Type B pancreatic cell (in vitro differentiated cells): ENCODE measurements at regions not wholly inside any gene's neighbourhood (a gene's known extent, or its start where the extent isn't known, plus 50 kb on each side); places are given as distances from the start of the nearest gene placed in this dataset.
"Not testable (repeated sequence)": the region's sequence is repeated elsewhere in the genome, so short reads cannot be mapped to it uniquely, and the experiment has no call there.

Experiments
- DNase-seq: peaks from one replicate; pipeline ENCODE4 v3.0.0; 2021; ENCODE audit warnings: mixed read lengths; ENCODE audit not compliant: unreplicated experiment; ENCODE audit errors: extremely low spot score
- H3K27ac Mint-ChIP-seq: 2 replicates; pipeline ENCODE4 v1.8.0; 2021; ENCODE audit warnings: mild to moderate bottlenecking, mixed read lengths
- H3K27me3 Mint-ChIP-seq: 2 replicates; pipeline ENCODE4 v1.8.0; 2021; ENCODE audit warnings: mixed read lengths
- H3K36me3 Mint-ChIP-seq: 2 replicates; pipeline ENCODE4 v1.8.0; 2021; ENCODE audit warnings: mixed read lengths
- H3K4me1 Mint-ChIP-seq: one replicate; pipeline ENCODE4 v1.8.0; 2021; ENCODE audit warnings: mixed read lengths; ENCODE audit not compliant: unreplicated experiment
- H3K4me3 Mint-ChIP-seq: 2 replicates; pipeline ENCODE4 v1.8.0; 2021; ENCODE audit warnings: mild to moderate bottlenecking, mixed read lengths
- H3K9me3 Mint-ChIP-seq: 2 replicates; pipeline ENCODE4 v1.8.0; 2021; ENCODE audit warnings: mixed read lengths
- CTCF ChIP-seq: fragments of 200-600 bp; sonication (generic); conservative IDR thresholded peaks from 2 replicates; pipeline ENCODE4 v1.5.0; 2021; ENCODE audit warnings: antibody characterized with exemption, mild to moderate bottlenecking

- no peak for DNase-seq
- no peaks in the 10 kb centered on the region for H3K27me3 Mint-ChIP-seq
- TF ChIP-seq CTCF = no peak
- no peaks in the 10 kb centered on the region for H3K36me3 Mint-ChIP-seq
- H3K4me3 Mint-ChIP-seq = no peak overlapping the region
- H3K27ac Mint-ChIP-seq = no peak overlapping the region
- no peaks in the 10 kb centered on the region for H3K4me1 Mint-ChIP-seq
- H3K9me3 Mint-ChIP-seq = no peaks in the 10 kb centered on the region
These were observed 614.4 kb upstream of the GYPC start for GRCh38 chr2:126041391-126042047.

- Mint-ChIP-seq H3K27me3 (no peaks in the 10 kb centered on the region), H3K4me3 (no peak overlapping the region), H3K36me3 (no peaks in the 10 kb centered on the region), H3K4me1 (no peaks in the 10 kb centered on the region), H3K9me3 (no peaks in the 10 kb centered on the region), H3K27ac (no peak overlapping the region)
- no peak for TF ChIP-seq CTCF
- DNase-seq = no peak
These were observed 613.9 kb upstream of the GYPC start for GRCh38 chr2:126042089-126042488.

GRCh38 chr2:126048719-126049118 lies 607.2 kb upstream of the GYPC start:
- Mint-ChIP-seq H3K27me3 (no peaks in the 10 kb centered on the region), H3K9me3 (peaks cover 17% of the 10 kb centered on the region), H3K36me3 (no peaks in the 10 kb centered on the region), H3K27ac (no peak overlapping the region), H3K4me3 (no peak overlapping the region), H3K4me1 (no peaks in the 10 kb centered on the region)
- no peak for DNase-seq
- no peak for TF ChIP-seq CTCF

- Mint-ChIP-seq H3K36me3 (no peaks in the 10 kb centered on the region), H3K27me3 (no peaks in the 10 kb centered on the region), H3K4me1 (no peaks in the 10 kb centered on the region), H3K9me3 (peaks cover 24% of the 10 kb centered on the region), H3K27ac (no peak overlapping the region), H3K4me3 (no peak overlapping the region)
- no peak for TF ChIP-seq CTCF
- no peak for DNase-seq
These were observed 606.5 kb upstream of the GYPC start for GRCh38 chr2:126049461-126049860.

GRCh38 chr2:126050991-126051736 lies 604.8 kb upstream of the GYPC start:
- Mint-ChIP-seq H3K36me3 (no peaks in the 10 kb centered on the region), H3K27ac (no peak overlapping the region), H3K4me1 (no peaks in the 10 kb centered on the region), H3K27me3 (no peaks in the 10 kb centered on the region), H3K9me3 (peaks cover 27% of the 10 kb centered on the region), H3K4me3 (no peak overlapping the region)
- TF ChIP-seq CTCF = no peak
- DNase-seq = no peak

- not testable (repeated sequence) for DNase-seq, H3K27me3 Mint-ChIP-seq, H3K36me3 Mint-ChIP-seq
These were observed 604.2 kb upstream of the GYPC start for GRCh38 chr2:126051737-126052240.

More at GRCh38 chr2:126051737-126052240, 604.2 kb upstream of the GYPC start:
- H3K4me3 Mint-ChIP-seq, H3K4me1 Mint-ChIP-seq, H3K27ac Mint-ChIP-seq: not testable (repeated sequence)
- peaks cover 27% of the 10 kb centered on the region for H3K9me3 Mint-ChIP-seq
